Natural killer cell treated with Interleukin-12 subunit alpha and Interleukin-12 subunit beta and Interleukin-15 and Interleukin-18, amount 100 ng/mL, for 72 hours (primary cell): ENCODE measurements at regions not wholly inside any gene's neighbourhood (a gene's known extent, or its start where the extent isn't known, plus 50 kb on each side); places are given as distances from the start of the nearest gene placed in this dataset.

Experiments
- ATAC-seq, 2 donors: fragments of 150-1000 bp; cut with Tn5 transposase in 1 of 2; sonication (Bioruptor Pico), chemical (Tn5 transposase) in 1 of 2; 2 replicates each; pipeline ENCODE4 v1.10.0; 2021
- DNase-seq: peaks from one replicate; pipeline ENCODE4 v3.0.0; 2022; ENCODE audit warnings: low spot score
- H3K27ac Mint-ChIP-seq, 2 donors: 1 replicate in 1 of 2; 2 replicates in 1 of 2; pipeline ENCODE4 v1.8.0; 2022; ENCODE audit warnings: mixed read lengths in 2 of 2, mild to moderate bottlenecking in 1 of 2, moderate library complexity in 1 of 2
- H3K27me3 Mint-ChIP-seq, 2 donors: 1 replicate in 1 of 2; 2 replicates in 1 of 2; pipeline ENCODE4 v1.8.0; 2022; ENCODE audit warnings: mixed read lengths in 2 of 2
- H3K36me3 Mint-ChIP-seq: one replicate; pipeline ENCODE4 v1.8.0; 2022; ENCODE audit warnings: mixed read lengths
- H3K4me1 Mint-ChIP-seq, 2 donors: 1 replicate in 1 of 2; 2 replicates in 1 of 2; pipeline ENCODE4 v1.8.0; 2022; ENCODE audit warnings: low read depth in 2 of 2, mixed read lengths in 2 of 2, mild to moderate bottlenecking in 1 of 2
- H3K4me3 Mint-ChIP-seq: one replicate; pipeline ENCODE4 v1.8.0; 2022; ENCODE audit warnings: mixed read lengths
- H3K9me3 Mint-ChIP-seq: 2 replicates; pipeline ENCODE4 v1.8.0; 2022; ENCODE audit warnings: mixed read lengths

GRCh38 chr10:29830531-29831512, 196.1 kb upstream of the SVIL start:
- Mint-ChIP-seq H3K4me3 (no peak overlapping the region), H3K27me3 (peaks cover 6 to 7% of the 10 kb centered on the region in 2 donors), H3K36me3 (peaks cover 5% of the 10 kb centered on the region), H3K9me3 (no peaks in the 10 kb centered on the region), H3K4me1 (peaks cover 0 to 27% of the 10 kb centered on the region in 2 donors), H3K27ac (peak overlapping the region in 1 of 2 donors; percentile 91)
- ATAC-seq (no peak), DNase-seq (no peak)

- Mint-ChIP-seq H3K4me3 (peak overlapping the region; percentile 34), H3K9me3 (no peaks in the 10 kb centered on the region), H3K4me1 (peaks cover 0 to 27% of the 10 kb centered on the region in 2 donors), H3K27ac (peak overlapping the region; percentile 57 to 91), H3K27me3 (peaks cover 6 to 7% of the 10 kb centered on the region in 2 donors), H3K36me3 (peaks cover 5% of the 10 kb centered on the region)
- ATAC-seq (no peak), DNase-seq (no peak)
These were observed 195.0 kb upstream of the SVIL start for GRCh38 chr10:29829776-29830175.

GRCh38 chr10:29828956-29829355, 194.2 kb upstream of the SVIL start:
- Mint-ChIP-seq H3K9me3 (no peaks in the 10 kb centered on the region), H3K27me3 (peaks cover 6 to 7% of the 10 kb centered on the region in 2 donors), H3K4me1 (peaks cover 0 to 27% of the 10 kb centered on the region in 2 donors), H3K27ac (peak overlapping the region in 1 of 2 donors; percentile 91), H3K36me3 (peaks cover 5% of the 10 kb centered on the region), H3K4me3 (no peak overlapping the region)
- DNase-seq (peak; percentile 70), ATAC-seq (peak; percentile 68 to 93)

- H3K9me3 Mint-ChIP-seq, result no peaks in the 10 kb centered on the region
- H3K36me3 Mint-ChIP-seq, result peaks cover 5% of the 10 kb centered on the region
- H3K4me1 Mint-ChIP-seq, result peaks cover 0 to 27% of the 10 kb centered on the region in 2 donors
- H3K4me3 Mint-ChIP-seq, result no peak overlapping the region
- peaks cover 6 to 7% of the 10 kb centered on the region in 2 donors for H3K27me3 Mint-ChIP-seq
- peak overlapping the region in 1 of 2 donors; percentile 91 for H3K27ac Mint-ChIP-seq
- DNase-seq (peak; percentile 65), ATAC-seq (peak; percentile 50 to 83)
These were observed 193.7 kb upstream of the SVIL start for GRCh38 chr10:29828440-29828894.

GRCh38 chr10:29827512-29827911, 192.7 kb upstream of the SVIL start:
- ATAC-seq (no peak), DNase-seq (no peak)
- H3K9me3 Mint-ChIP-seq, result no peaks in the 10 kb centered on the region
- H3K36me3 Mint-ChIP-seq, result peaks cover 5% of the 10 kb centered on the region
- no peak overlapping the region for H3K4me3 Mint-ChIP-seq
- peaks cover 3 to 7% of the 10 kb centered on the region in 2 donors for H3K27me3 Mint-ChIP-seq
- peaks cover 0 to 27% of the 10 kb centered on the region in 2 donors for H3K4me1 Mint-ChIP-seq
- H3K27ac Mint-ChIP-seq, result peak overlapping the region in 1 of 2 donors; percentile 91

GRCh38 chr10:29826801-29827450, 192.2 kb upstream of the SVIL start:
- Mint-ChIP-seq H3K27me3 (peaks cover 0 to 7% of the 10 kb centered on the region in 2 donors), H3K4me3 (no peak overlapping the region), H3K36me3 (peaks cover 5% of the 10 kb centered on the region), H3K27ac (peak overlapping the region in 1 of 2 donors; percentile 91), H3K4me1 (peaks cover 0 to 27% of the 10 kb centered on the region in 2 donors), H3K9me3 (no peaks in the 10 kb centered on the region)
- ATAC-seq (no peak), DNase-seq (no peak)

GRCh38 chr10:29826221-29826620, 191.4 kb upstream of the SVIL start:
- no peak for DNase-seq
- Mint-ChIP-seq H3K9me3 (no peaks in the 10 kb centered on the region), H3K4me3 (no peak overlapping the region), H3K27ac (peak overlapping the region in 1 of 2 donors; percentile 91), H3K27me3 (peaks cover 0 to 6% of the 10 kb centered on the region in 2 donors), H3K4me1 (peaks cover 0 to 27% of the 10 kb centered on the region in 2 donors), H3K36me3 (peaks cover 5% of the 10 kb centered on the region)
- ATAC-seq, result no peak

- DNase-seq (no peak), ATAC-seq (no peak)
- no peaks in the 10 kb centered on the region for H3K36me3 Mint-ChIP-seq
- no peaks in the 10 kb centered on the region for H3K9me3 Mint-ChIP-seq
- peaks cover 0 to 14% of the 10 kb centered on the region in 2 donors for H3K4me1 Mint-ChIP-seq
- H3K4me3 Mint-ChIP-seq, result no peak overlapping the region
- H3K27ac Mint-ChIP-seq, result no peak overlapping the region
- H3K27me3 Mint-ChIP-seq, result peaks cover 0 to 6% of the 10 kb centered on the region in 2 donors
These were observed 188.8 kb upstream of the SVIL start for GRCh38 chr10:29823553-29824080.

GRCh38 chr10:29820890-29821461, 186.2 kb upstream of the SVIL start:
- H3K27me3 Mint-ChIP-seq, result peaks cover 7 to 22% of the 10 kb centered on the region in 2 donors
- no peaks in the 10 kb centered on the region for H3K9me3 Mint-ChIP-seq
- no peak for ATAC-seq
- H3K4me3 Mint-ChIP-seq, result no peak overlapping the region
- H3K27ac Mint-ChIP-seq, result no peak overlapping the region
- DNase-seq, result no peak
- no peaks in the 10 kb centered on the region for H3K4me1 Mint-ChIP-seq
- H3K36me3 Mint-ChIP-seq, result no peaks in the 10 kb centered on the region

GRCh38 chr10:29816801-29817558, 182.2 kb upstream of the SVIL start:
- peak overlapping the region in 1 of 2 donors; percentile 3 for H3K27ac Mint-ChIP-seq
- H3K9me3 Mint-ChIP-seq, result no peaks in the 10 kb centered on the region
- no peak for ATAC-seq
- H3K27me3 Mint-ChIP-seq, result peaks cover 10 to 35% of the 10 kb centered on the region in 2 donors
- no peaks in the 10 kb centered on the region for H3K36me3 Mint-ChIP-seq
- peaks cover 4 to 5% of the 10 kb centered on the region in 2 donors for H3K4me1 Mint-ChIP-seq
- no peak for DNase-seq
- H3K4me3 Mint-ChIP-seq, result no peak overlapping the region

- H3K36me3 Mint-ChIP-seq, result no peaks in the 10 kb centered on the region
- ATAC-seq, result no peak
- H3K27ac Mint-ChIP-seq, result no peak overlapping the region
- H3K4me3 Mint-ChIP-seq, result no peak overlapping the region
- peaks cover 4% of the 10 kb centered on the region for H3K9me3 Mint-ChIP-seq
- H3K27me3 Mint-ChIP-seq, result peaks cover 10 to 39% of the 10 kb centered on the region in 2 donors
- H3K4me1 Mint-ChIP-seq, result peaks cover 10 to 19% of the 10 kb centered on the region in 2 donors
- no peak for DNase-seq
These were observed 180.8 kb upstream of the SVIL start for GRCh38 chr10:29815572-29815971.

GRCh38 chr10:29811751-29812427, 177.1 kb upstream of the SVIL start:
- Mint-ChIP-seq H3K27me3 (peaks cover 19 to 57% of the 10 kb centered on the region in 2 donors), H3K9me3 (peaks cover 7% of the 10 kb centered on the region), H3K4me3 (no peak overlapping the region), H3K4me1 (peaks cover 16 to 28% of the 10 kb centered on the region in 2 donors), H3K27ac (peak overlapping the region in 1 of 2 donors; percentile 19), H3K36me3 (no peaks in the 10 kb centered on the region)
- no peak for DNase-seq
- peak; percentile 63 to 81 for ATAC-seq
